ENCODE measurements at regions not wholly inside any gene's neighbourhood (a gene's known extent, or its start where the extent isn't known, plus 50 kb on each side); places are given as distances from the start of the nearest gene placed in this dataset.

DNA sequence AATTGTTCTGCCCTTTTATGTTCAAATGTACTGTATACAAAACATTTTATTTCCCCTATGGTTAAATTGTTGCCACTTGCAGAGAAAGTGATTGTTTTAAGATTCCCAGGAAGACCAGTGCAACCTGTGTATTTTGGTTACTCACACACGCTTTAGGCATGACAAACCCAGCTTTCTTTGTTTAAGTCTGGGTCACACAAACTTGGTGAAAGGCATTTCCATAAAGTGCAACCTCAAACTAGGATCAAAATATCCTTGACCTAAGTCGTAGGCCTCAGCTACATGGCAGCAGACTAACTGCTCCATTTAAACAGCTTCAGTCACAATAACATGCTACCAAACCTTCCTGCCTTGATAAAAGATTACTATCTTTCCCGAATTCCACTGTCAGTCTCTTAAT, 639.0 kb upstream of the PRR20A start:
- Histone ChIP-seq H3K23me2 (ENCODE audit: low read depth, low read length) (no peaks in the 10 kb centered on the region), H3K56ac (replicated peaks; ENCODE audit: insufficient read length, low read depth, low read length) (no peak overlapping the region), H2BK20ac (ENCODE audit: low read length) (0 out of 2 replicates have a peak overlapping the region, but pooled peaks have one; percentile 64), H3K9me3 (ENCODE audit: insufficient read depth in 2 of 2, low read depth in 1 of 2, low read length in 1 of 2) (no peaks in the 10 kb centered on the region), H3K79me1 (ENCODE audit: low read depth, low read length) (no peaks in the 10 kb centered on the region), H2BK5ac (ENCODE audit: low read depth, low read length) (no peak overlapping the region), H3K9ac (replicated peaks in 1 of 4; ENCODE audit: extremely low read depth in 1 of 4, low read depth in 3 of 4, low read length in 3 of 4) (no peak overlapping the region), H2AFZ (ENCODE audit: low read length) (peak overlapping the region; percentile 90; the same call in 1 of the 2 replicates), H3K23ac (ENCODE audit: insufficient read length) (no peak overlapping the region), H3K79me2 (ENCODE audit: control insufficient read depth in 1 of 2, insufficient read depth in 2 of 2, low read length in 2 of 2) (no peaks in the 10 kb centered on the region), H3K18ac (ENCODE audit: extremely low read depth, low read length) (no peak overlapping the region), H3K27ac (ENCODE audit: low read depth, low read length) (no peak overlapping the region), H3K27me3 (replicated peaks in 1 of 4; ENCODE audit: control insufficient read depth in 3 of 4, extremely low read depth in 1 of 4, insufficient read depth in 3 of 4, low read length in 3 of 4) (no peaks in the 10 kb centered on the region), H3K4ac (replicated peaks; ENCODE audit: insufficient read length, low read depth, low read length) (no peak overlapping the region), H3K4me3 (ENCODE audit: extremely low read depth in 1 of 4, insufficient read depth in 2 of 4, low read depth in 3 of 4, low read length in 4 of 4) (no peak overlapping the region), H2BK15ac (ENCODE audit: low read length) (no peak overlapping the region), H3K4me1 (replicated peaks in 1 of 4; ENCODE audit: control insufficient read depth in 3 of 4, insufficient read depth in 4 of 4, low read length in 3 of 4) (no peaks in the 10 kb centered on the region), H4K20me1 (replicated peaks in 1 of 2; ENCODE audit: control insufficient read depth in 1 of 2, insufficient read depth in 2 of 2, low read length in 2 of 2) (no peaks in the 10 kb centered on the region), H2AK5ac (ENCODE audit: low read depth, low read length) (no peak overlapping the region), H3K14ac (ENCODE audit: insufficient read length) (no peak overlapping the region), H2BK12ac (ENCODE audit: low read depth, low read length) (no peak overlapping the region), H4K5ac (ENCODE audit: insufficient read length, low read depth, low read length) (no peak overlapping the region), H3K4me2 (ENCODE audit: insufficient read depth in 1 of 2, low read depth in 2 of 2, low read length in 2 of 2) (no peak overlapping the region), H4K8ac (ENCODE audit: extremely low read depth, insufficient read depth, low read length) (no peak overlapping the region), H4K91ac (replicated peaks; ENCODE audit: insufficient read length, low read length) (no peak overlapping the region), H3K36me3 (ENCODE audit: control insufficient read depth in 2 of 4, insufficient read depth in 4 of 4, low read length in 3 of 4) (no peaks in the 10 kb centered on the region), H2BK120ac (replicated peaks; ENCODE audit: low read depth, low read length) (no peak overlapping the region)
- DNase-seq (ENCODE audit: low read depth in 1 of 2, low spot score in 2 of 2) (no peak), FAIRE-seq (no peak)
- WGBS, 2 experiments (ENCODE audit: extremely low coverage in 1 of 2, insufficient coverage in 1 of 2, insufficient read length in 1 of 2, insufficient replicate concordance in 2 of 2, low coverage in 1 of 2, low lambda C conversion rate in 2 of 2, missing lambda C conversion rate in 1 of 2): 89% methylated on average over 3 of the region's 3 CpGs; no CpG with 5 or more reads in 1 of the 2 experiments
- TF ChIP-seq POU5F1 (IDR thresholded peaks at IDR 0.05; ENCODE audit: low read depth, low read length) (no peak), TCF12 (IDR thresholded peaks at IDR 0.05; ENCODE audit: low read depth, low read length) (no peak), NANOG (IDR thresholded peaks at IDR 0.05; ENCODE audit: insufficient read depth, low read depth, low read length, poor library complexity, severe bottlenecking) (no peak), EGR1 (IDR thresholded peaks at IDR 0.05; ENCODE audit: borderline replicate concordance, low read depth, low read length) (no peak), CBX5 (IDR thresholded peaks at IDR 0.05; ENCODE audit: low read depth, low read length) (no peak), POLR2A (IDR thresholded peaks at IDR 0.05; ENCODE audit: control extremely low read depth in 1 of 2, low read depth in 2 of 2, low read length in 2 of 2) (no peak), SAP30 (IDR thresholded peaks at IDR 0.05; ENCODE audit: insufficient read depth, insufficient replicate concordance, low read length) (no peak), BCL11A (IDR thresholded peaks at IDR 0.05; ENCODE audit: low read depth in 2 of 2, low read length in 2 of 2) (no peak), SP4 (IDR thresholded peaks at IDR 0.05; ENCODE audit: low read length) (no peak), SIN3A (conservative IDR thresholded peaks at IDR 0.05 in 1 of 2, IDR thresholded peaks at IDR 0.05 in 1 of 2; ENCODE audit: low read depth in 1 of 2, low read length in 2 of 2) (no peak), EP300 (IDR thresholded peaks at IDR 0.05; ENCODE audit: borderline replicate concordance in 1 of 2, low read depth in 2 of 2, low read length in 2 of 2) (no peak), BRCA1 (IDR thresholded peaks at IDR 0.05; ENCODE audit: low read depth, low read length) (no peak), RBBP5 (IDR thresholded peaks at IDR 0.05; ENCODE audit: borderline replicate concordance, low read depth, low read length) (no peak)
- TF ChIP-seq, protein P1, sequence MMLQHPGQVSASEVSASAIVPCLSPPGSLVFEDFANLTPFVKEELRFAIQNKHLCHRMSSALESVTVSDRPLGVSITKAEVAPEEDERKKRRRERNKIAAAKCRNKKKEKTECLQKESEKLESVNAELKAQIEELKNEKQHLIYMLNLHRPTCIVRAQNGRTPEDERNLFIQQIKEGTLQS (IDR thresholded peaks at IDR 0.05; ENCODE audit: insufficient read depth, low read depth, low read length): no peak
- POLR2A ChIA-PET (ENCODE audit: partially characterized antibody): no interaction called here
- CTCF ChIA-PET (ENCODE audit: partially characterized antibody): interaction anchor here (0.7 to 0.9 kb wide), 3 partner anchors 10 to 1157 kb away, joined by 3 read pairs; no protein-coding TSS in a partner anchor

Data from H1 (cell line).